ENCODE measurements at regions not wholly inside any gene's neighbourhood (a gene's known extent, or its start where the extent isn't known, plus 50 kb on each side); places are given as distances from the start of the nearest gene placed in this dataset.

- intact Hi-C loops (cut with DNase I; ENCODE audit: low total_unique reads), result no loop called here
- Histone ChIP-seq H3K4me1 (no peaks in the 10 kb centered on the region), H3K36me3 (no peaks in the 10 kb centered on the region), H3K27ac (no peak overlapping the region), H3K9me3 (no peaks in the 10 kb centered on the region), H3K27me3 (no peaks in the 10 kb centered on the region), H3K4me3 (no peak overlapping the region)
- TF ChIP-seq POLR2A (IDR thresholded peaks at IDR 0.05), result no peak
- TF ChIP-seq, protein P1, sequence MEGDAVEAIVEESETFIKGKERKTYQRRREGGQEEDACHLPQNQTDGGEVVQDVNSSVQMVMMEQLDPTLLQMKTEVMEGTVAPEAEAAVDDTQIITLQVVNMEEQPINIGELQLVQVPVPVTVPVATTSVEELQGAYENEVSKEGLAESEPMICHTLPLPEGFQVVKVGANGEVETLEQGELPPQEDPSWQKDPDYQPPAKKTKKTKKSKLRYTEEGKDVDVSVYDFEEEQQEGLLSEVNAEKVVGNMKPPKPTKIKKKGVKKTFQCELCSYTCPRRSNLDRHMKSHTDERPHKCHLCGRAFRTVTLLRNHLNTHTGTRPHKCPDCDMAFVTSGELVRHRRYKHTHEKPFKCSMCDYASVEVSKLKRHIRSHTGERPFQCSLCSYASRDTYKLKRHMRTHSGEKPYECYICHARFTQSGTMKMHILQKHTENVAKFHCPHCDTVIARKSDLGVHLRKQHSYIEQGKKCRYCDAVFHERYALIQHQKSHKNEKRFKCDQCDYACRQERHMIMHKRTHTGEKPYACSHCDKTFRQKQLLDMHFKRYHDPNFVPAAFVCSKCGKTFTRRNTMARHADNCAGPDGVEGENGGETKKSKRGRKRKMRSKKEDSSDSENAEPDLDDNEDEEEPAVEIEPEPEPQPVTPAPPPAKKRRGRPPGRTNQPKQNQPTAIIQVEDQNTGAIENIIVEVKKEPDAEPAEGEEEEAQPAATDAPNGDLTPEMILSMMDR (IDR thresholded peaks at IDR 0.05 in 4 of 5, conservative IDR thresholded peaks at IDR 0.05 in 1 of 5), result no peak
- ATAC-seq (no peak), DNase-seq (no peak)
- in situ Hi-C loops (cut with MboI; ENCODE audit: low sequenced_read_pairs in 4 of 4), result no loop called here
Observed at GRCh38 chr2:15868186-15868585, 72.2 kb upstream of the MYCN start.

DNA sequence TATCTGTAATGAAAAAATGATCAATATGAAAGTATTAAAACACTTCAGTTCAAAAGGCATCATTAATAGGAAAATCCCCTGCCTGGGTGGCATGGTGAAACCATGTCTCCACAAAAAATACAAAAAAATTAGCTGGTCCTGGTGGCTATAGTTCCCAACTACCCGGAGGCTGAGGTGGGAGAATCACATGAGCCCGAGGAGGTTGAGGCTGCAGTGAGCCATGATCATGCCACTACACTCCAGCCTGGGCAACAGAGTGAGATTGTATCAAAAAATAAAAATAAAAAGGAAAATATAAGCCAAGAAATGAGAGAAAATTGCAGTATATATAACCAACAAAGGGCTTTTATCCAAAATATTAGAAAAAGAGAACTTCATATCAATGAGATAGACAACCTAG lies 71.6 kb upstream of the MYCN start:
- no peaks in the 10 kb centered on the region for H3K27me3 ChIP-seq
- no peaks in the 10 kb centered on the region for H3K4me1 ChIP-seq
- H3K27ac ChIP-seq, result no peak overlapping the region
- no peaks in the 10 kb centered on the region for H3K36me3 ChIP-seq
- H3K9me3 ChIP-seq, result no peaks in the 10 kb centered on the region
- TF ChIP-seq POLR2A (IDR thresholded peaks at IDR 0.05), result no peak
- TF ChIP-seq, protein P1 (IDR thresholded peaks at IDR 0.05 in 4 of 5, conservative IDR thresholded peaks at IDR 0.05 in 1 of 5), result no peak
- ATAC-seq (no peak), DNase-seq (no peak)
- no peak overlapping the region for H3K4me3 ChIP-seq
- in situ Hi-C loops (cut with MboI; ENCODE audit: low sequenced_read_pairs in 4 of 4) (no loop called here), intact Hi-C loops (cut with DNase I; ENCODE audit: low total_unique reads) (no loop called here)

GRCh38 chr2:15869396-15869795 lies 71.0 kb upstream of the MYCN start:
- no peak for TF ChIP-seq POLR2A (IDR thresholded peaks at IDR 0.05)
- TF ChIP-seq, protein P1 (IDR thresholded peaks at IDR 0.05 in 4 of 5, conservative IDR thresholded peaks at IDR 0.05 in 1 of 5), result no peak
- Histone ChIP-seq H3K36me3 (no peaks in the 10 kb centered on the region), H3K4me3 (no peak overlapping the region), H3K4me1 (no peaks in the 10 kb centered on the region), H3K27ac (no peak overlapping the region), H3K9me3 (no peaks in the 10 kb centered on the region), H3K27me3 (no peaks in the 10 kb centered on the region)
- intact Hi-C loops (cut with DNase I; ENCODE audit: low total_unique reads) (no loop called here), in situ Hi-C loops (cut with MboI; ENCODE audit: low sequenced_read_pairs in 4 of 4) (no loop called here)
- DNase-seq, result no peak
- no peak for ATAC-seq

GRCh38 chr2:15869871-15870270 lies 70.5 kb upstream of the MYCN start:
- no peak for DNase-seq
- in situ Hi-C loops (cut with MboI; ENCODE audit: low sequenced_read_pairs in 4 of 4) (no loop called here), intact Hi-C loops (cut with DNase I; ENCODE audit: low total_unique reads) (no loop called here)
- Histone ChIP-seq H3K27me3 (no peaks in the 10 kb centered on the region), H3K27ac (no peak overlapping the region), H3K4me3 (no peak overlapping the region), H3K4me1 (no peaks in the 10 kb centered on the region), H3K36me3 (no peaks in the 10 kb centered on the region), H3K9me3 (no peaks in the 10 kb centered on the region)
- no peak for ATAC-seq
- TF ChIP-seq, protein P1 (IDR thresholded peaks at IDR 0.05 in 4 of 5, conservative IDR thresholded peaks at IDR 0.05 in 1 of 5), result no peak
- no peak for TF ChIP-seq POLR2A (IDR thresholded peaks at IDR 0.05)

GRCh38 chr2:15870565-15870964 lies 69.8 kb upstream of the MYCN start:
- H3K27me3 ChIP-seq, result no peaks in the 10 kb centered on the region
- no peak overlapping the region for H3K27ac ChIP-seq
- ATAC-seq (no peak), DNase-seq (no peak)
- in situ Hi-C loops (cut with MboI; ENCODE audit: low sequenced_read_pairs in 4 of 4) (no loop called here), intact Hi-C loops (cut with DNase I; ENCODE audit: low total_unique reads) (no loop called here)
- TF ChIP-seq, protein P1 (IDR thresholded peaks at IDR 0.05 in 4 of 5, conservative IDR thresholded peaks at IDR 0.05 in 1 of 5), result no peak
- TF ChIP-seq POLR2A (IDR thresholded peaks at IDR 0.05), result no peak
- H3K9me3 ChIP-seq, result no peaks in the 10 kb centered on the region
- H3K4me3 ChIP-seq, result no peak overlapping the region
- H3K36me3 ChIP-seq, result no peaks in the 10 kb centered on the region
- no peaks in the 10 kb centered on the region for H3K4me1 ChIP-seq
